GM19239 (cell line): ENCODE measurements at regions not wholly inside any gene's neighbourhood (a gene's known extent, or its start where the extent isn't known, plus 50 kb on each side); places are given as distances from the start of the nearest gene placed in this dataset.

Experiments
- DNase-seq: peaks from one replicate; pipeline ENCODE4 v3.0.0; 2011; ENCODE audit warnings: low spot score; ENCODE audit not compliant: insufficient read length
- FAIRE-seq: peaks from 2 replicates; lab custom pipeline; 2011; peaks lifted over from hg19 to GRCh38; lab: Jason Lieb, UNC

DNA sequence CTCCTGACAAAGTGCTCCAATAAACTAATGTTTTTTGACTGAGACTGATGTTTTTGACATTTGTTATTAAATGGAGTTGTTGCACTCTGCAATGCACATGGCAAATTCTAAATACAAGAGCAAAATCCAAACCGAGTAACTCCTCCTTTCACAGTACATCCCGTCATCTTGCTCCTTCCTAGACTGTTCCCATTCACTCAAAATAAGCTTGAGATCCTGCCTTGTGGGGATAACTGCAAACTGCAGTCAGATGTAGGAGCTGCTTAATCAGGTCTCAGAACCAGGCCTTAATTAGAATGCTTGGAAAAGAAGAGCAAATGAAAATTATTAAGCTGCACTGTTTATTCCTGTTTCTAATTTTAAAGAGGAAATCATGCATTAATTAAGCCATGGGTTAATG lies 134.8 kb upstream of the SPRY2 start:
- DNase-seq (no peak), FAIRE-seq (no peak)

DNA sequence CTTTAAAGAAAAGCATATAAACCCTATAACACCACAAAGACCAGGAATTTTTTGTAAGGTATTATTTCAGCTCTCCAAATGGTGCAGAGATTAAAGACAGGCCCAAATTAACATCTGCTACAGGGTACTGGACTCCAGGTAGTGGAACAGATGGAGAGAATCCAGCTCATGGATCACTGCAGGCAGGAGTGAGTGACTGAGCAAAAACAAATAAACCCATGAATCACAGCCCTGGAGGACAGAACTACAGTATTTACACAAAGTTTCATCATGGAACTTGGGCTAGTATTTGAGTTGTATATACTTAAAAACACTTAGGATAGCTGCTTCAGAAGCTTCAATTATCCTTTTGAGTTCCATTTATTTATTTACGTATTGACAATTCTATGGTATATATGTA lies 132.8 kb upstream of the SPRY2 start:
- no peak for FAIRE-seq
- no peak for DNase-seq

DNA sequence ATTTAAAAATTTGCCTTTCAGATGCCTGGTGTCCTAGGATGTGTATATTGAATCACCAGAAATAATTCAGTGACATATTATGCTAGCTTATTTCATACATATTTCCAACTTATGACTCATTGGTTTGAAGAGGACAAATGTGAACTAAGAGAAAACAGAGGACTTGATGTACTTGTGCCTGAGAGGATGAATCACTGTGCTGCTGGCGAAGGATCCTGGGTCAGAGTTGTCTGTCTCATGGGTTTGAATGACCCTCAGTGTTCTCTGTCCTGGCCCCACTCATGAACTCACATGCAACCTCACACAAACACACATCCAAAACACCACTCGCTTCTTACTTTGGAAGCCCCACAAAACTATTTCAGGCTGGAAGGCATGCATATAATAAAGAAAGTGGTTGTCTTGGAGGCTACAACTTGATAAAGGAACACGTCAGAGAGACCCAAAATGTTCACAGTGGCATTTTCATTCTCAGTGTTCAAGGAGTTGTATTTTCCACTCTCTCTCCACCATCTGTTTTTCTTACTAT lies 129.0 kb upstream of the SPRY2 start:
- FAIRE-seq (no peak), DNase-seq (no peak)

DNA sequence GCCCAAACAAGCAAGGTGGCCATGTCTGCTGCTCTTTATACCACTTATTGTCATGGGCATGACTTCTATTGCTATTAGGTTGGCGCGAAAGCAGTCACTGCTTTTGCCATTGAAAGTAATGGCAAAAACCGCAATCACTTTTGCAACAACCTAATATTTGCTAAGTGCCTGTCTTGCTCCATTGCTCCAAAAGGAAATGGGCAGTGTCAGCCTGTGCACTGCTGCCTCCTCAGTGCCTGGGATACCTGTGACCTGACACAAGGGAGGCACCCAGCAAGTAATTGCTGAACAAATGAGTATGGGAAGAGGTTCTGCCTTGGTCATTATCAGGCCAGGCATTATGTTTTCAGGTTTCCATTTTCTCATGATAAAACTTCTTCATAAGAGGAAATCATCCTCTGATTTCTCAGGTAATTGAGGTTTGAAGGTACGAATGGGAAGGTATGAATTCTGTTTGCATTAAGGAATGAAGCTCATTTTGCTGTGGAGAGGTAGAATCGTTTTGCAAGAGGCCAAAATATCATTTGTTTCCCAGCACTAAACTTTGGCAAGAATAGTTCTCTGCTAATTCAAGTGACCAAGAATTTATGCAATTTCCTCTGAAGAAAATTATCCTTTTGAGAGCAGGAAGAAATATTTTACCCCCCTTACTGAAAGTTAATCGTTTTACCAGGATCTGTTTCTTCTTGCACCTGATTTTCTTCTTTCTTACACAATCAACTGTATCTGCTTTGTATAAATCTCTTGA lies 128.4 kb upstream of the SPRY2 start:
- DNase-seq: no peak
- no peak for FAIRE-seq

DNA sequence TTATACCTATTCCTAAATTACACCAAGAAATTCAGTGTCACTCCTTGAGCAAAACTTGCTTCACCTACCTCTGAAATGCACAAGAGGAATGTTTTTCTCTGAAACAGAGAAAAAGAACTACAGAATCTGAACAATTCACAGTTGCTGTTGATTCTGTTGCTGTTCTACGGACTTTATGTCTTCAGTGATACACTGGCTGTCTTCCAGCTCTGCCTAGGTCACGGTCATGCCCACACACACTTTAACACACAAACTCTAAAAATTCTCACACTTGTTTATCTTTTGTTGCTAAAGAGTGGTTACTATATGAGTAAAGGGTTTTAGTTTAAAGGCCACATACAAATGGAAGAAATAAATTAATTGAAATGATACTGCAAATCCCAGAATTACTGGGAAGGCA lies 124.4 kb upstream of the SPRY2 start:
- DNase-seq (no peak), FAIRE-seq (no peak)

DNA sequence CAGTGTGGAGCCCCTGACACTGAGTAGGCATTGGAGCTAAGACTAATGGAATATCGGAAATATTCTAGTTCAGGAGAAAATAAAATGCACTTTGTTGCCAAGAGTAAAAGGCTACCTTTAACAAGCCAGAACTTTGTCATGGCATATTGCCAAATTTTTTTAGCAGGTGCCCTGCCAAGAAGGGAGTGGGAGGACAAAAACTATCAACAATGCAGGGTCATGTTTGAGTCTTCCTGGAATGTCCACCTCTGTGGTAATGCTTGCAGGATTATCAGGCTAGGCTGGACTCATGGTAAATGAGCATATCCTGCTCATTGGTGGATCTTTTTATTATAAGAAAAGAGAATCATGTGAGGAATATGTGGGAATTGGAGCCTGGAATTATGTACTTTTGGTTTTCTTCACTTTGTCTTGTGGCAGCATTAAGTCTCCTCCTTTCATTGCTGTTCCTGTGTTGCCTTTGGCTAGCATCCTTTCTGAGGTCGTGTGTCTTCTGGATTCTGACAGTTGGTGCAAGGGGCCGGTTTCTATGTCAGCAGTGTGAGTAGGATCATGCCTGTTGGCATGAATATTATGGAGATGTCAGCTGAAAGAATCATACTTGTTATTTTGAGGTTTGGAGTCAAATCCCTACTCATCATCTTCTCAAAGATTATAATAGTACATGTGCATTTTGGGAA lies 122.9 kb upstream of the SPRY2 start:
- no peak for DNase-seq
- no peak for FAIRE-seq

DNA sequence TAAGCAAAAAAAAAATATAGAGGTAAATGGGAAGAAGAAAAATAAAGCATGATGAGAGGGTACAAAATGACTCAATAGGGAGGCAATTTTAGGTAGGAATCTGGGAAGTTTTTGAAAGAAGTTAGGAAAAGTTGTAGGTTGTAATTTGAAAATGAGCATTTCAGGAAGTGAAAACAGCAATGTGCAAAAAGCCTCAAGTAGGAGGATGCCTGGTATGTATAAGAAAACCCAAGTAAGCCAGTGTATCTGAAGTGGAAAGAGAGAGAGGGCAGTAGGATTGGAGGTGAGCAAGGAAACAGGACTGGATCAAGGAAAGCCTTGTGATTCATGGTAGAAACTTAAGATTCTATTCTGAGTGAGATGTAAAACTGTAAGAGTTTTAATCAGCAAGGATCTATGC lies 121.6 kb upstream of the SPRY2 start:
- no peak for FAIRE-seq
- DNase-seq: no peak

DNA sequence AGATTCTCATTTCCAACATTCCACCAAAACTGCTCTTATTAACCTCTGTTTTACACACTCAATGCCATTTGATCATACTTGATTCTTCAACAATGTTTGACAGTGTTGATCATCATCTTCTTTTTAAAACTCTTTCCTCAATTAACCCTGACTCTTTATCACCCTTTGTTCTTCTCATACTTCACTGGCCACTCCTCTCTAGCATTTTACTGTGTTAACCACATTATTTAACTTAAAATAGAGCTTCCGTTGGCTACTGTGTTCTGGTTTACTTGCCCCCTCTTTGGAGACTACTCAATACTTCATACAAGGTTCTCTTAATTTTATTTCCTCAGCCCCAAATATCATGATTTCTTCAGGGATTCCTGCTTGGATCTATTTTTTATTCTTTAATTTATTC lies 121.1 kb upstream of the SPRY2 start:
- DNase-seq (no peak), FAIRE-seq (no peak)

DNA sequence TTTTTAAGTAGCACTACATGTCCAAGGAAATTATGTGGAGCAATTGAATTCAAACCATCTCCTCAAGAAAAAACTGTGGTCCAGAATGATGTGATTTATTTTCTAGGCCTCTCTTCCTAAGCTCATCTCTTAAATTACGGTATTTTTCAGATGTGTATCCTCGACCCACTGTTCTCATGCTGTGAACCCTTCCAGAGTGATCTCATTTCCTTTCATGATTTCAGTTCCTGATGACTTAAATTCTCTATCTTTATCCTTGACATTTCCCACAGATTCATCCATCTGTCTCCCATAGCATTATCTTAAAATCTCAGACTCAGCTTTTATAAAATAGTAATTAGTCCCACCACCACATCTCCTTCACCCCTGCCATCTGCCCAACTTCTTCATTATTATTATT lies 117.6 kb upstream of the SPRY2 start:
- no peak for FAIRE-seq
- no peak for DNase-seq

DNA sequence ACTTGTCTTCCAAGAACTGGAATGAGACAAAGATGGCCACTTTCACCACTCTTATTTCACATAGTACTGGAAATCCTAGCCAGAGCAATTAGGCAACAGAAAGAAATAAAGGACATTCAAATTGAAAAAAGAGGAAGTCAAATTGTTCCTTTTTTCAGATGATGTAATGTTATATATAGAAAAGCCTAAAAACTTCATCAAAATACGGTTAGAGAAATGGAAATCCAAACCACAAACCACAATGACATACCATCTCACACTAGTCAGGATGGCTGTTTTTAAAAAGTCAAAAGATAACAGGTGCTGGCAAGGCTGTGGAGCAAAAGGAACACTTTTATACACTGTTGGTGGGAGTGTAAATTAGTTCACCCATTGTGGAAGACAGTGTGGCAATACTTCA lies 113.3 kb upstream of the SPRY2 start:
- FAIRE-seq (peak; percentile 82), DNase-seq (no peak)

DNA sequence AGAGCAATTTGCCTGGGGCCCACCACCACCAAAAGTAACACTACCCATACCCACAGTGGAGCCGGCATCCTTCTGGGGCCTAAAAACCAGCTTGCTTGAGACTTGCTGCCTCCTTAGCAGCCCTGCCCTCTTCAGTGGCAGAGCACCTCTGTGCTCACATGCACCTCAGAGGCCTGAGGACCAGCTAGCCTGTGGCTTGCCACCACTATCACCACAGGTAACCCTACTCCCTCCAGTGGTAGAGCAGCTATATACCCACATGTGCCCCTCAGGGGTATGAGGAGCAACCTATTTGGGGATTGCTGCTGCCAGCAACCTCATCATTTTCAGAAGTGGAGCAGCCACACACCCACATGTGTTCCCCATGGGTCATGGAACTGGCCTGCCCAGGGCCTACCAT lies 111.4 kb upstream of the SPRY2 start:
- FAIRE-seq: no peak
- no peak for DNase-seq

DNA sequence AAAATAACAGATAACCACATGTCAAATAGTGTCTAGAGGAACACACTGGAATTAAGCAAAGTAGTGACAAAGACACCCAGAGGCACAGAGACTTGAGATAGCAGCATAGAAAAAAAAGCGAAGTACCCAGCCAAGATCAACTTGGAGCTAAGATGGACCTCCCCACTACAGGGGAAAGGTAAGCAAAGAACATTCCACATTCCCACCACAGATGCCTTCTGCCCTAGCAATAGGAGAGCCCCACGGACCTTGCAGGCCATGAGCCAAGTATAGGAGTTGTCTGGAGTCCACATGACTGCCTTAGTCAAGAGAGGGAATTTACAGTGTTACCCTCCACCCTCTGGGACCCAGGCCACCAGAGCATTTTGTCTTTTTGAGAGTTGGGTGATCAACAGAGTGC lies 110.7 kb upstream of the SPRY2 start:
- FAIRE-seq: no peak

DNA sequence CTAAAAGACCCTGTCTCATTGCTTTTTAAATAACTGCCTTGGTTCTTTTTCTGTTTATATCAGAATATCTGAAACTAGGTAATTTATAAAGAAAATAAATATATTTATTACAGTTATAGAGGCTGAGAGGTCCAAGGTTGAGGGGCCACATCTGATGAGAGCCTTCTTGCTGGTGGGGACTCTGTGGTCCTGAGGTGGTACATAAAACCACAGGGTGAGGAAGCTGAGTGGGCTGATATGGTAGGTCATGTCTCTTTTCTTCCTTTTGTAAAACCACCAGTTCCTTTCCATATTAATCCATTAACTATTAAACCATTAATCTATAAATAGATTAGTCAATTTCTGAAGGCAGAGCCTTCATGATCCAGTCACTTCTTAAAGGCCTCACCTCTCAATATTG lies 109.5 kb upstream of the SPRY2 start:
- FAIRE-seq: no peak
- DNase-seq: no peak

More for the DNA sequence above, 110.7 kb upstream of the SPRY2 start:
- DNase-seq: no peak

DNA sequence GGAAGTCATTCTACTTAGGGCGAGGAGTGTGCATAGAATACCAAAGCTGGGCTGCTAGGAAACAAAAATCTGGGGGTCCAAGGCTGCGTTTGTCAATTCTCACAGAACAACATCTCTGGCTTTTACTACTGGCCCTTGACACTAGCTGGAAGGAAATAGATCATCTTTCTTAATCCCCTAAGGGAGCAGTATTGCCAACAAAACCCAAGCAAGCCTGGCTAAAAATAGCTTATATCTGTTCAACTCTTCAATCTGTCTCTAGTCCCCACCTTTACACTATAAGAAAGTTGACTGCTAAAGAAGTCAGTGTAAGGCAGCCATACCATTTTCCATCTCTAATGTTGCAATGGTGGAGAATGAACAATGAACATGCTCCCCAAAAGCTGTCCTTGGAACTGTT lies 107.8 kb upstream of the SPRY2 start:
- FAIRE-seq: no peak
- DNase-seq: no peak

DNA sequence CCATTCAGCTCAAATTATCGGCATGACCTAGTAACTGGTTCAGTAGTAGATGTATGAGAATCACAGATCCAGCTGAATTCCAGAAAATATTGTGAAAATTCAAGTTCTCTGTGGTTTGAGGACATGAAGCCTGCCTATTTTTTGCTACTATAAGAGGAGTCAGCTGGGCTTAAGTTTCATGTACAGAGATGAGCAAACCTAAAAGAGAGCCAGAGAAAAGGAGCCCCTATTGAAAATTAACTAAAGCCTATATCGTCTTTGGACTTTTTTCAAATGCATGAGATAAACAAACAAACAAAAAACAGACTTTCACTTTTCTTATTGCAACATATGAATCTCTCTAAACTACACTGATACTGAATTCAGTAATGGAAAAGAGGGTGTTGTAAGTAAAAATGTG lies 106.8 kb upstream of the SPRY2 start:
- DNase-seq (no peak), FAIRE-seq (no peak)

DNA sequence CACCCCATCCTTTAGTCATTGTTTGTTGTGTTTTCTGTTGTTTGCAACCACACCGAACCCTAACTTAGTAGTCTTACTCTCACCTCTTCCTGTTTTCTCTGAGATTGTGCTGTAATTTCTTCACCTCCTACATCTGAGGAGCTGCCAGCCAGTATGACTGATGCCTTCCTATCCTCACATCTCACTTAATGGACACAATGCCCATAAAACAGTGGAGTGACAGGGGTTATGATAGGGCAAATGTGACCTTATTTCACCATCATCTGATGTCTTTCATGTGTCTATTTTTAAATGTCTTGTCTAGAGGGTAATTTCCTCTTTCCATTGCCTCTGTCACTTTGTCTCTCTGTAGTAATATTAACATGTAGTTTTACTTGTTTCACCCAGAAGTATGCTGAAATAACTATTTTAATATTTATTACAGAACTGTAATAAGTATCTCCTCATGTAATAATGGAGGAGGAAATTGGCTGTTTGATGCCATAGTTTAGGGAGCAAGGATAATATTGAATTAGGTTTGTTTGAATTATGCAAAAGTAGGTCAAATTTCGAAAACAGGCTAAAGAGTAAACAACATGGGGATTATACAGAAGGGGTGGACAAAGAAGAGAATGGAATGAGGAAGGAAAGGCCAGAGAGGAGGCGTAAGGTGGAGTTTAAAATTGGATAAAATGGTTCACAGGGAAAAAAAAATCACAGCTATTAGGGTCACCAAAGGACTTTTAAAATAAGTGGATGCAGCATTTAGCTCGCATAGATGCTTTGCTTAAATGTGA lies 103.5 kb upstream of the SPRY2 start:
- DNase-seq: no peak
- no peak for FAIRE-seq

DNA sequence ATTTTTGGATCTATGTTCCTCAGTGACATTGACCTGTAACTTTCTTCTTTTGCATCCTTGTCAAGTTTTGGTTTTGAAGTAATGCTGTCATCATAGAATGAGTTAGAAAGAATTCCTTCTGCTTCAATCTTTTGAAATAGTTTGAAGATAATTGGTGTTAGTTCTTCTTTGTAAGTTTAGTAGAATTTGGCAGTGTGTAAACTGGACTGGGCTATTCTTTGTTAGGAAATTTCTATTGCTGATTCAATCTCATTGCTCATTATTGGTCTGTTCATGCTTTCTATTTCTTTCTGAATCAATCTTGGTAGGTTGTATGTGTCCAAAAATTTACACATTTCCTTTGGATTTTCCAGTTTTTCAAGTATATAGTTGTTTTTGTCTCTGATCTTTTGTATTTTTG lies 101.7 kb upstream of the SPRY2 start:
- DNase-seq (no peak), FAIRE-seq (no peak)

DNA sequence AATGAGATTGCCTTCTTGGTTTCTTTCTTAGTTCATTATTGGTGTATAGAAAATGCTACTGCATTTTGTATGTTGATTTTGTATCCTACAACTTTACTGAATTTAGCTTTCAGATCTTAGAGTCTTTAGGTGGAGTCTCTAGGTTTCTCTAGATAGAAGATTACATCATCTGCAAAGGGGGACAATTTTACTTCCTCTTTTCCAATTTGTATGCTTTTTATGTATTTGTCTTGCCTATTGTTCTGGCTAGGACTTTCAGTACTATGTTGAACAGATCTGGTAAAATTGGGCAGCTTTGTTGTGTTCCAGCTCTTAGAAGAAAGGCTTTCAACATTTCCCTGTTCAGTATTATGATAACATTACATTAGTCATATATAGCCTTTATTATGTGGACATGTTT lies 101.0 kb upstream of the SPRY2 start:
- no peak for DNase-seq
- FAIRE-seq: no peak

DNA sequence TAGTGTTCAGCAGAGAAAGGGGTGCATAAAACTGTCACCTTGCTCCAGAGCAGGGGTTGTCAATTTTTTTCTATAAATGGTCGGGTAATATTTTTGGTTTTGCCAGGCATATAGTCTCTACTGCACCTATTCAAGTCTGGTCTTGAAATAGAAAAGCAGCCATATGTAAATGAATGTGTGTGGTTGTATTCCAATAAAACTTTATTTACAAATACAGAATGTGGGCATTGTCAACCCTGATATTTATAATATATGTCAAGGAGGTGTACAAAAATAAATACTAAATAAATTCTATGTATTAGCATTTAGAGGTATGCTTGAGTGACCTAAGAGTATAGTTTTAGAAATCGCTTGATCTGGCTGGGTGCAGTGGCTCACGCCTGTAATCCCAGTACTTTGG lies 97.6 kb upstream of the SPRY2 start:
- no peak for FAIRE-seq

DNA sequence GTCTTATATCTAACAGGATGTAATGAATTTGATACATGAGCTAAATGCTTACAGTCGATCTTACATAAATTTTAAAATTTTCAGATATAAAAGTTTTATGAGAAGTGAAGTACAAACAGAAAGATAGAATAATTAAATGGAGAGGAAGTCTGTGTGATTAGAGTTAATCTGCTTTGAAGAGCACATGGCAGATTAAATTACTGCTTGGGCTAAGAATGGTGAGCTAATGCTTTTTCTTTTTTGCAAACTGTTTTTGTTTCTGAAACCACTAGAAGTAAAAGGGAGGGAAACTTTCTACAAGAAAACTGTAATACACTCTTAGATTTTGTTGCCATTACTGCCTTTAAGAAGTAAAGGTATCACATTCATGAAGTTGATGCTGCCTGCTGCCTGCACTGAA lies 96.3 kb upstream of the SPRY2 start:
- no peak for DNase-seq
- FAIRE-seq: no peak

More for the DNA sequence above, 97.6 kb upstream of the SPRY2 start:
- no peak for DNase-seq

DNA sequence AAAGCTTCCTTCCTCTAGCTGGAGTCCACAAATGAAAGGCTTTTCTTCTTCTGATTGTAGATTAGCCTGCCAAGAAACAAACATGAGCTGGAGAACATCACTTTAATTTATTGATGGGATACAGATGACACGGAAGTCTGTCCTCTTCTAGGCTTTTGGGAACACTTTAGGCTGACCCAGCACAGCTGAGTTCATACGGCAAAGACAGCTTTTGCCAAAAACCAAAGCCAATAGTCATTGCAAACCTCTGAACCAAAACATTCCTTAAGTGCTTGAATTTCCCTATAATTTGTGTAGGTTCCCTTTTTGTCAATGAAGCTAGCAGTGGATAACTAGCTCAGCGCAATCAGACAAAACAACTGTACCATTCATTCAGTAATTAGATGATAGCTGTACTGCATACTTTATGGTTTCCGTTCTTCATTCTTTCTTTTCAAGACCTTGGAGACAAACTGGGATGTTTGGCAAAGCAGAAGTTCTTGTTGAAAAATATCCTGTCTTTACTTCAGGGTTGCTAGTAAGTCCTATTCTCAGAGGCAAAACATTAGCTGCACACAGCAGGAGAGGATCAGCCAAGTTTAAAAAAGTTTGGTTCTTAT lies 95.7 kb upstream of the SPRY2 start:
- DNase-seq (no peak), FAIRE-seq (no peak)
